Motor neuron (in vitro differentiated cells): ENCODE measurements at regions not wholly inside any gene's neighbourhood (a gene's known extent, or its start where the extent isn't known, plus 50 kb on each side); places are given as distances from the start of the nearest gene placed in this dataset.
"Not testable (repeated sequence)": the region's sequence is repeated elsewhere in the genome, so short reads cannot be mapped to it uniquely, and the experiment has no call there.

ENCODE experiments used
- ATAC-seq, 8 experiments: fragments of 200-7000 bp; cut with Tn5 transposase; replicated peaks in 6 of 8; 2 replicates each; pipeline ENCODE4 v1.8.0; 2021; ENCODE audit warnings: mild to moderate bottlenecking in 8 of 8, moderate library complexity in 8 of 8
- H3K27ac ChIP-seq, 2 donors: fragments of 250-450 bp; sonication (Bioruptor Pico); 2 replicates each; pipeline ENCODE4 v1.9.0; 2021; ENCODE audit warnings: antibody characterized with exemption in 2 of 2, mild to moderate bottlenecking in 2 of 2, moderate library complexity in 1 of 2
- H3K4me1 ChIP-seq, 2 donors: fragments of 250-450 bp; sonication (Bioruptor Pico); replicated peaks in 1 of 2; 2 replicates each; pipeline ENCODE4 v1.6.1; 2021; ENCODE audit warnings: antibody characterized with exemption in 2 of 2, mild to moderate bottlenecking in 2 of 2, moderate library complexity in 1 of 2
- H3K4me3 ChIP-seq, 5 donors: fragments of 250-450 bp; sonication (Bioruptor Pico); 2 replicates each; pipeline ENCODE4 v1.9.0; 2021; ENCODE audit warnings: antibody characterized with exemption in 5 of 5, mild to moderate bottlenecking in 5 of 5, moderate library complexity in 4 of 5
- WGBS, 10 experiments: fragments of 450-650 bp; shearing (Covaris generic); methylation state at CpG; one replicate each; pipeline ENCODE4 v1.0.0; 2022; 5-methylcytosine and 5-hydroxymethylcytosine counted together
- in situ Hi-C, 9 experiments: fragments of 400-800 bp; cut with MboI; loops; one replicate each; pipeline ENCODE4 v1.15.0; 2021; ENCODE audit warnings: low sequenced_read_pairs in 9 of 9, low pct_unique_long_range_greater_than_20kb in 2 of 9; ENCODE audit not compliant: unreplicated experiment in 9 of 9

DNA sequence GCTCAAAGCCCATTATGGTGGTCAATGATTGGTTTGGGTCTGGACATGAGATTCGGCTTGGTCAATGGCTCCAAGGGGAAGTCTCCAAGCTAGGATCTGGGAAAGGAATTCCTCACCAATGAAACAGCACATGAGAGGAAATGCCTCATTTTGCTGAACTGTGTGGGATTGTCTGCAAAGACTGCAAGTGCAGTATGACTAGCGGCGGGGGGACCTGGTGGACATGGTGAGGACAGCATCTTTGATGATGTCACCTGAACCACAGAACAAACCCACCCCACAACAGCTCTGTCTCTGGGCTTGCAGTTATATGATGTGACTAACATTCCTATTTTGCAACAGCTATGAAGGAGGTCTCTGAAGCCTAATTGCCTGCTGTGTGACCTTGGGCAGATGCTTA lies 50.6 kb upstream of the NKD1 start:
- no peak for ATAC-seq
- Histone ChIP-seq H3K4me3 (no peak overlapping the region), H3K27ac (no peak overlapping the region), H3K4me1 (no peaks in the 10 kb centered on the region)
- in situ Hi-C loops, result loop anchor here in 1 of 9 experiments (25.0 kb wide), 1 partner anchor 110 kb away; no protein-coding TSS in a partner anchor
- 0 to 100% (median 85%) methylated on average over 1 to 3 of the region's 3 CpGs; no CpG with 5 or more reads in 4 of the 10 experiments for WGBS, 10 experiments

DNA sequence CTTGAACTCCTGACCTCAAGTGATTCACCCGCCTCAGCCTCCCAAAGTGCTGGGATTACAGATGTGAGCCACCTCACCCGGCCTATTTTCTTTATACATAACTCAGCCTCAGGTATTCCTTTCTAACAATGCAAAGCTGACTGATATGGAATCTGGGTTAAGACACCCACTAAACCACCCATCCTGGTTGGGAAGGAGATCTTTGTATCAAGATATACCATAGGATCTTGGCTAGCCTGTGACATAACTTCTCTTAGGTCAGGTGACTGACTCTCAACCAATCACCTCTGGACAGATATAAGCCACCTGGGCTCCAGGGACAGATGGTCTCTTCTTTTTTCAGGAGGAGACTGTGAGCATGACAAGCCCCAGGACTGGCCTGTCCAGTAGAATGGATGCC lies 51.2 kb upstream of the NKD1 start:
- ATAC-seq, result no peak
- in situ Hi-C loops, result loop anchor here in 1 of 9 experiments (25.0 kb wide), 1 partner anchor 110 kb away; no protein-coding TSS in a partner anchor
- H3K27ac ChIP-seq, result no peak overlapping the region
- WGBS, 10 experiments, result 0 to 94% (median 78%) methylated on average over 1 to 2 of the region's 2 CpGs; no CpG with 5 or more reads in 3 of the 10 experiments
- H3K4me3 ChIP-seq, result no peak overlapping the region
- H3K4me1 ChIP-seq, result no peaks in the 10 kb centered on the region

DNA sequence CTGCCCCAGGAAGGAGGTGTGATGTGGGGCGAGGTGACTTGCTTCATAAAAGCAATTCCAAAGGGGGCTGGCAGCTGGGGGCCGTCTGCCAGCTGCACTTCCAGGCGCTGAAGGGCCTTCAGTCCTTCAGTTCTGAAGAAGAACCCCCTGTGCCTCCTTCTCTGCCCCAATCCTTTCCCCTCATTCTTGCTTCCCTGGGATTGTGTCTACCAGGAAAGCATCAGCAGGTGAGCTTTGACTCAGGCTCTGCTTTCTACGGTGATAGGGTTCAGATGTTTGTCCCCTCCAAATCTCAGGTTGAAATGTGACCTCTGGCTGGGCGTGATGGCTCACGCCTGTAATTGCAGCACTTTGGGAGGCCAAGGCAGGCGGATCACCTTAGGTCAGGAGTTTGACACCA lies 52.5 kb upstream of the NKD1 start:
- no peak overlapping the region for H3K4me3 ChIP-seq
- in situ Hi-C loops, result loop anchor here in 1 of 9 experiments (25.0 kb wide), 1 partner anchor 108 kb away; no protein-coding TSS in a partner anchor
- H3K4me1 ChIP-seq, result no peaks in the 10 kb centered on the region
- no peak for ATAC-seq
- no peak overlapping the region for H3K27ac ChIP-seq
- 52 to 100% (median 93%) methylated on average over 1 to 6 of the region's 7 CpGs; no CpG with 5 or more reads in 4 of the 10 experiments for WGBS, 10 experiments

DNA sequence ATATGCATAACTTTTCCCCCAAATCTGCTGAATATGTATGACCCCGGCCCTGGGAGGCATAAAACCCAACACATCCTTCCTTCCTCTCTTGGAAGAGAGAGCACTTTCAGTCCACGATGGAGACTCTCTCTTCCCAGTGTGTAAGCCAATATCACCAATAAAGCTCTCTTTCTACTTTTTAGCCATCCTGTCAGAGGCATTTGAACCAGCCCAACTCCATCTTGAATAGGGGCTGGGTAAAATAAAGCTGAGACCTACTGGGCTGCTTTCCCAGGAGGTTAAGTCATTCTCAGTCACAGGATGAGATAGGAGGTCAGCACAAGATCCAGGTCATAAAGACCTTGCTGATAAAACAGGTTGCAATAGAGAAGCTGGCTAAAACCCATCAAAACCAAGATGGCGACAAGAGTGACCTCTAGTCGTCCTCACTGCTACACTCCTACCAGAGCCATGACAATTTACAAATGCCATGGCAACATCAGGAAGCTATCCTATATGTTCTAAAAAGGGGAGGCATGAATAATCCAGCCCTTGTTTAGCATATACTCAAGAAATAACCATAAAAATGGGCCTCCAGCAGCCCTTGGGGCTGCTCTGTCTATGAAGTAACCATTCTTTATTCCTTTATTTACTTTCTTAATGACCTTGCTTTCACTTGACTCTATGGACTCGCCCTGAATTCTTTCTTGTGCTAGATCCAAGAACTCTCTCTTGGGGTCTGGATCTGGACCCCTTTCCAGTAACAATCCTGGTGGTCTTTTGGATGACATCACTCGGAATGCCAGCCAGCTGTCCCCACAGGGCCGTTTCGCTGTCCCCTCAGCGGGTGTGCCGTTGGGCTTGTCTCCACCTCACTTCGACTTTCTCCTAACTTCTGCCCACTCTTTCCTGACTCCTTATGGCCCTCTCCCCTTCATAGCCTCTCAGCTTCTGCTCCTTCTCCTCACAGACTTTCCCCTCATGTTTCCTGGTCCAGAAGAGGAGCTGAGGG lies 53.4 kb upstream of the NKD1 start:
- in situ Hi-C loops, result loop anchor here in 1 of 9 experiments (25.0 kb wide), 1 partner anchor 107 kb away; no protein-coding TSS in a partner anchor

DNA sequence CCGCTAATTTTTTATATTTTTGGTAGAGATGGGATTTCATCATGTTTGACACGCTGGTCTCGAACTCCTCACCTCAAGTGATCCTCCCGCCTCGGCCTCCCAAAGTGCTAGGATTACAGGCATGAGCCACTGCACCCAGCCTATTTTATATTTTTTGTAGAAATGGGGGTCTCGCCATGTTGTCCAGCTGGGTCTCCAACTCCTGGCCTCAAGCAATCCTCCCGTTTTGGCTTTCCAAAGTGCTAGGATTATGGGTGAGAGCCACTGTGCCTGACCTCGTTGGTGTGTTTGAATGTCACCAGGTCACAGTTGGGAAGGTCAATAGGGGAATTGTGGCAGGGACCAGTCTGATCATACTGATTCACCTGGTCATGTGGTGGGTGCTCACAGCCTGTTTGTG lies 56.7 kb upstream of the NKD1 start:
- 56 to 95% (median 80%) methylated on average over 3 to 8 of the region's 8 CpGs; no CpG with 5 or more reads in 4 of the 10 experiments for WGBS, 10 experiments
- ATAC-seq, result no peak

More for the DNA sequence above, 53.4 kb upstream of the NKD1 start:
- no peak overlapping the region for H3K27ac ChIP-seq
- no peak overlapping the region for H3K4me3 ChIP-seq
- 56 to 100% (median 77%) methylated on average over 1 to 9 of the region's 11 CpGs for WGBS, 10 experiments
- peak in 1 of 8 experiments; percentile 26 for ATAC-seq
- H3K4me1 ChIP-seq, result no peaks in the 10 kb centered on the region

DNA sequence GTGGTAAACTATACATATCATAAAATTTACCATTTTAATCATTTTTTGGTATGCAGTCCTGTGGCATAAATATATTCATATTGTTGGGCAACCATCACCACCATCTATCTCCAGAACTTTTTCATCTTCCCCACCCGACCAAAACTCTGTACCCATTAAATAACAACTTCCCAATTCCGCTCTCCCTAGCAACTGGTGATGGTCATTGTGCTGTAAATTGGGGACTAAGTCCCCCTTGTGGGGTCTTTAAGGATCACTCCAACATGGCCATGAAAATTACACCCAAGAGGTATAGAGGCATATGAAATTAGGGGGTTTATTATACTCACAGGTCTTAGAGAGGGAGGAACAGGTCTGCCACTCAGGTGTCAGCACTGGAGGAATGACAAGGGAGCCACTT lies 57.4 kb upstream of the NKD1 start:
- no peak for ATAC-seq
- in situ Hi-C loops, result loop anchor here in 1 of 9 experiments (25.0 kb wide), 1 partner anchor 104 kb away; no protein-coding TSS in a partner anchor
- Histone ChIP-seq H3K4me1 (no peaks in the 10 kb centered on the region), H3K27ac (no peak overlapping the region), H3K4me3 (no peak overlapping the region)
- WGBS, 10 experiments, result 59 to 100% (median 83%) methylated on average over 1 to 2 of the region's 2 CpGs; no CpG with 5 or more reads in 3 of the 10 experiments

More for the DNA sequence above, 56.7 kb upstream of the NKD1 start:
- Histone ChIP-seq H3K4me3 (no peak overlapping the region), H3K4me1 (no peaks in the 10 kb centered on the region), H3K27ac (no peak overlapping the region)
- in situ Hi-C loops, result loop anchor here in 1 of 9 experiments (25.0 kb wide), 1 partner anchor 104 kb away; no protein-coding TSS in a partner anchor

DNA sequence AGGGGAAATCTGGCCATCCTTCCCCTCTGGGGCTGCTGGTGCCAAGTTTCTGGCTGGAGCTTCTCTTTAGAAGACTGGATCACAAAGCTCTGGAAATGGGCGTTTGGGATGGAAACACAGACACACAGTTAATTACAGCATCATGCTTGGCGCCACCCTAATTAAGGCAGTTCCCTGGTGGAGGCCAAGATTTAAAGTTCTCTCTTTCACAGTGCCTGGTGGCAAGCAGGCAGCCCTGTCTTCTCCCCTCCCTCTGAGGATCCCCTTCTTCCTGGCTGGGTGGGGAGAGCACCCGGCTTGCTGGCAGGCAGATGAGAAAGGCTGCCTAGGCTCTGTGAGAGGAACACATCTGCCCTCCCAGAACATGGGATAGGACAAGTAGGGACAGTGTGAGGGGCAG lies 59.0 kb upstream of the NKD1 start:
- Histone ChIP-seq H3K27ac (no peak overlapping the region), H3K4me1 (no peaks in the 10 kb centered on the region), H3K4me3 (no peak overlapping the region)
- in situ Hi-C loops, result loop anchor here in 1 of 9 experiments (25.0 kb wide), 1 partner anchor 102 kb away; no protein-coding TSS in a partner anchor
- ATAC-seq, result no peak
- WGBS, 10 experiments, result 0 to 100% (median 52%) methylated on average over 1 to 2 of the region's 3 CpGs; no CpG with 5 or more reads in 4 of the 10 experiments

DNA sequence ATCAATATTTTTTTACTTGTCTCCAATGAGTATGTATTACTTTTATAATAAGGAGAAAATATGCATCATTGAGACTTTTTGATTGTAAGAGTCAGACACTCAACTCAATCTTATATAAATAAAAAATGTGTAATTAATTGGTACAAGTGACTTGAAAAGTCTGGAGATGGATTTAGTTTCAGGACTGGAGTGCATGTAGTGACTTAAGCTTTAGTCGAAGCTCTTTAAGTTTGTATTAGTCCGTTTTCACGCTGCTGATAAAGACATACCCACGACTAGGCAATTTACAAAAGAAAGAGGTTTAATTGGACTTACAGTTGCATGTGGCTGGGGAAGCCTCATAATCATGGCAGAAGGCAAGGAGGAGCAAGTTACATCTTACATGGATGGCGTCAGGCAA lies 60.7 kb upstream of the NKD1 start:
- Histone ChIP-seq H3K27ac (no peak overlapping the region), H3K4me1 (no peaks in the 10 kb centered on the region), H3K4me3 (no peak overlapping the region)
- no peak for ATAC-seq
- 47 to 100% (median 77%) methylated on average over 1 to 5 of the region's 5 CpGs for WGBS, 10 experiments
- in situ Hi-C loops, result loop anchor here in 1 of 9 experiments (25.0 kb wide), 1 partner anchor 100 kb away; no protein-coding TSS in a partner anchor

DNA sequence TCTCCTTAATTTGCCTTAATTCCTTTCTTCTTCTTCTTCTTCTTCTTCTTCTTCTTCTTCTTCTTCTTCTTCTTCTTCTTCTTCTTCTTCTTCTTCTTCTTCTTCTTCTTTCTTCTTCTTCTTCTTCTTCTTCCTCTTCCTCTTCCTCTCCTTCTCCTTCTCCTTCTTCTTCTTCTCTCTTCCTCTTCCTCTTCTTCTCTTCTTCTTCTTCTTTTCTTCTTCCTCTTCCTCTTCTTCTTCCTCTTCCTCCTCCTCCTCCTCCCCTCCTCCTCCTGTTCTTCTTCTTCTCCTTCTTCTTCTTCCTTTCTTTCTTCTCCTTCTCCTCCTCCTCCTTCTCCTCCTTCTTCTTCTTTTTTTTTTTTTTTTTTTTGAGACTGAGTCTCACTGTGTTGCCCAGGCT lies 62.0 kb upstream of the NKD1 start:
- not testable (repeated sequence) for ATAC-seq, H3K4me1 ChIP-seq, H3K27ac ChIP-seq, H3K4me3 ChIP-seq
- in situ Hi-C loops, result loop anchor here in 1 of 9 experiments (25.0 kb wide), 1 partner anchor 99 kb away; no protein-coding TSS in a partner anchor

DNA sequence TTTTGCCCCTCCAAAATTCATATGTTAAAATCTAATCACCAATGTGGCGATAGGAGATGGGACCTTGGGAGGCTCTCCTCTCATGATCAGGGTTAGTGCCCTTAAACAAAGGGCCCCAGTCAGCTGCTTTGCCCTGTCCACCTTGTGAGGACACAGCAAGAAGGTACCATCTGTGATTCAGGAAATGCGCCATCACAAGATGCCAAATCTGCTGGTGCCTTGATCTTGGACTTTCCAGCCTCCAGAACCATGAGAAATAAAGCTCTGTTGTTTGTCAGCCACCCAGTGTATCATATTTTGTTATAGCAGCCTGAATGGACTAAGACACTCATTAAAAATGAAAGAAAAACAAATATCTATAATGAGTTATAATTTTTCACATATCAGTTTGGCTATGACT lies 63.0 kb upstream of the NKD1 start:
- H3K27ac ChIP-seq, result no peak overlapping the region
- no peak for ATAC-seq
- H3K4me3 ChIP-seq, result no peak overlapping the region
- in situ Hi-C loops, result loop anchor here in 1 of 9 experiments (25.0 kb wide), 1 partner anchor 98 kb away; no protein-coding TSS in a partner anchor
- H3K4me1 ChIP-seq, result no peaks in the 10 kb centered on the region
- WGBS, 10 experiments, result 31 to 100% (median 100%) methylated on average over 1 to 2 of the region's 2 CpGs; no CpG with 5 or more reads in 3 of the 10 experiments

DNA sequence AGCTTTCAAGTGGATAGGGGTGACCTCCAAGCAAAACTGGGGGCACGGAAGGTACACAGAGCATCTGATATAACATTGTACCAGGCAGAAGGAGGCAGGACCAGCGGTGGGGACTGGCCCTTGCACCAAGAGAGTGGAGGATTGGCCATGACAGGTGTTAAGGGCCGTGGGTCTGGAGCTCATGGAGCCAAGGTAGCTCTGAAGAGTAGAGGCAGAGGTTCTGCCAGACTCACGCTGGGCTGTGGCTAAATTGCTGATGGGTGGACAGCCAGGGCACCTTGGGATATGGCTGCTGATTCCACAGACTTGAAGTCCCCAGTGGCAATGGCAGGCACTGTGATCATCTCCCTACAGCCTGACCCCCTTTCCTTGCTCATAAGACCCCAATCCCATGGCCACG lies 65.9 kb upstream of the NKD1 start:
- in situ Hi-C loops, result loop anchor here in 1 of 9 experiments (25.0 kb wide), 1 partner anchor 95 kb away; no protein-coding TSS in a partner anchor
- ATAC-seq, result no peak
- 20 to 100% (median 83%) methylated on average over 1 to 3 of the region's 5 CpGs; no CpG with 5 or more reads in 4 of the 10 experiments for WGBS, 10 experiments
- Histone ChIP-seq H3K4me1 (peaks cover 0 to 6% of the 10 kb centered on the region in 2 donors), H3K4me3 (no peak overlapping the region), H3K27ac (no peak overlapping the region)

DNA sequence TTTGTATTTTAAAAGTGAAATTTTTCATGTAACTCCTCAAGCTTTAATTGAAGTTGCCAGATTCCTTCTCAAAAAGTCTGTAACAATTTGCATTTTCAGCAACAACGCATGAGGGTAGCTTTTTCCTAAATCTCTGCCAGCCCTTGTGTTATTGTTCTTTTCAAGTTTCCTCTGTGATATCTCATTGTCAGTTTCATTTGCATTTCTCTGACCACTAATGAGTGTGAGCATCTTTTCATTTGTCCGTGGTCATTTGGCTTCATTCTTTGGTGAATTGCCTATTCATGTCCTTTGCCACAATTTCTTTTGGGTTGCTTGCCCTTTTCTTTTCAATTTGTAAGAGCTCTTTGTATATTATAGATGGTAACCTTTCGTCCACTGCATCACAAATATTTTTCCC lies 68.0 kb upstream of the NKD1 start:
- 0 to 76% (median 34%) methylated on average over 2 to 3 of the region's 3 CpGs for WGBS, 10 experiments
- Histone ChIP-seq H3K4me1 (peaks cover 0 to 6% of the 10 kb centered on the region in 2 donors), H3K4me3 (no peak overlapping the region), H3K27ac (no peak overlapping the region)
- ATAC-seq, result no peak
- in situ Hi-C loops, result loop anchor here in 1 of 9 experiments (25.0 kb wide), 1 partner anchor 93 kb away; no protein-coding TSS in a partner anchor

DNA sequence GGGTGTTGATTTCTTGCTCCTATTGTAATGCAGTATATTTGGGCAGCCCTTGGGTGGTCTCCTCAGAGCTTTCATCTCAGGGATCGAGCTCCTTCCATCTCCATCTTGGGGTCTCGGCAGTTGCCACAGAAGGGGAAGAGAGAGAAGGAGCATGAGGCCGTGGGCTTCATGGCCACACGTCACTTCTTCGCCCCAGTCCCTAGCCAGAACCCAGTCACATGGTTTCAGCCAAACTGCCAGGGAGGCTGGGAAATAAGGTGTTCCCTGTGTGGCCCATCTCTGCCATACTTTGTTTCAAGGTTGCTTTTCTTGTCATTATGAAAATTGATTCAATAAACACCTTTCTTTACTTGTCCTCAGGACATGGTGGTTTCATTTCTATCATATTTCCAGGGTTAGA lies 68.4 kb upstream of the NKD1 start:
- H3K4me3 ChIP-seq, result no peak overlapping the region
- whole genome bisulfite sequencing, 10 experiments, result 30 to 100% (median 67%) methylated on average over 1 to 5 of the region's 5 CpGs; no CpG with 5 or more reads in 2 of the 10 experiments
- in situ Hi-C loops, result loop anchor here in 1 of 9 experiments (25.0 kb wide), 1 partner anchor 92 kb away; no protein-coding TSS in a partner anchor
- H3K4me1 ChIP-seq, result peaks cover 0 to 6% of the 10 kb centered on the region in 2 donors
- ATAC-seq, result no peak
- no peak overlapping the region for H3K27ac ChIP-seq
